ENCODE measurements at regions not wholly inside any gene's neighbourhood (a gene's known extent, or its start where the extent isn't known, plus 50 kb on each side); places are given as distances from the start of the nearest gene placed in this dataset.

- Histone ChIP-seq H3K4me1 (no peaks in the 10 kb centered on the region), H3K27me3 (peaks cover 0 to 2% of the 10 kb centered on the region in 2 donors), H3K9me3 (peaks cover 0 to 16% of the 10 kb centered on the region in 2 donors), H3K4me3 (no peak overlapping the region), H3K27ac (no peak overlapping the region), H3K36me3 (no peaks in the 10 kb centered on the region)
- intact Hi-C loops (cut with DNase I; ENCODE audit: low total_unique reads): loop anchor here (2.0 kb wide), 1 partner anchor 14 kb away; no protein-coding TSS in a partner anchor
- DNase-seq (ENCODE audit: low spot score in 2 of 2): no peak
- TF ChIP-seq POLR2A (IDR thresholded peaks at IDR 0.05) (no peak), CTCF (IDR thresholded peaks at IDR 0.05) (no peak), POLR2AphosphoS5 (IDR thresholded peaks at IDR 0.05) (no peak)
These were observed 100.7 kb upstream of the FAM9C start for GRCh38 chrX:13144927-13145655.

GRCh38 chrX:13142891-13143290, 98.5 kb upstream of the FAM9C start:
- TF ChIP-seq CTCF (IDR thresholded peaks at IDR 0.05) (no peak), POLR2A (IDR thresholded peaks at IDR 0.05) (no peak), POLR2AphosphoS5 (IDR thresholded peaks at IDR 0.05) (no peak)
- Histone ChIP-seq H3K4me1 (no peaks in the 10 kb centered on the region), H3K9me3 (peaks cover 10 to 29% of the 10 kb centered on the region in 2 donors), H3K27ac (no peak overlapping the region), H3K27me3 (peaks cover 0 to 16% of the 10 kb centered on the region in 2 donors), H3K36me3 (no peaks in the 10 kb centered on the region), H3K4me3 (no peak overlapping the region)
- intact Hi-C loops (cut with DNase I; ENCODE audit: low total_unique reads): no loop called here
- no peak for DNase-seq (ENCODE audit: low spot score in 2 of 2)

GRCh38 chrX:13140007-13140406, 95.6 kb upstream of the FAM9C start:
- Histone ChIP-seq H3K4me3 (no peak overlapping the region), H3K27me3 (peaks cover 0 to 16% of the 10 kb centered on the region in 2 donors), H3K36me3 (no peaks in the 10 kb centered on the region), H3K9me3 (peaks cover 10 to 14% of the 10 kb centered on the region in 2 donors), H3K4me1 (no peaks in the 10 kb centered on the region), H3K27ac (no peak overlapping the region)
- intact Hi-C loops (cut with DNase I; ENCODE audit: low total_unique reads): no loop called here
- TF ChIP-seq POLR2A (IDR thresholded peaks at IDR 0.05): no peak
- no peak for TF ChIP-seq POLR2AphosphoS5 (IDR thresholded peaks at IDR 0.05)
- TF ChIP-seq CTCF (IDR thresholded peaks at IDR 0.05): no peak
- no peak for DNase-seq (ENCODE audit: low spot score in 2 of 2)

GRCh38 chrX:13131396-13132137, 87.1 kb upstream of the FAM9C start:
- no peaks in the 10 kb centered on the region for H3K36me3 ChIP-seq
- no peak overlapping the region for H3K4me3 ChIP-seq
- intact Hi-C loops (cut with DNase I; ENCODE audit: low total_unique reads): loop anchor here (2.0 kb wide), 1 partner anchor 13 kb away; no protein-coding TSS in a partner anchor
- H3K27ac ChIP-seq: no peak overlapping the region
- H3K9me3 ChIP-seq: no peaks in the 10 kb centered on the region
- H3K4me1 ChIP-seq: no peaks in the 10 kb centered on the region
- no peak for DNase-seq (ENCODE audit: low spot score in 2 of 2)
- TF ChIP-seq CTCF (IDR thresholded peaks at IDR 0.05): no peak
- TF ChIP-seq POLR2A (IDR thresholded peaks at IDR 0.05): no peak
- TF ChIP-seq POLR2AphosphoS5 (IDR thresholded peaks at IDR 0.05): no peak
- H3K27me3 ChIP-seq: peaks cover 0 to 2% of the 10 kb centered on the region in 2 donors

- Histone ChIP-seq H3K27me3 (peaks cover 0 to 9% of the 10 kb centered on the region in 2 donors), H3K4me1 (no peaks in the 10 kb centered on the region), H3K4me3 (no peak overlapping the region), H3K36me3 (no peaks in the 10 kb centered on the region), H3K9me3 (no peaks in the 10 kb centered on the region), H3K27ac (no peak overlapping the region)
- DNase-seq (ENCODE audit: low spot score in 2 of 2): no peak
- intact Hi-C loops (cut with DNase I; ENCODE audit: low total_unique reads): loop anchor here (2.0 kb wide), 1 partner anchor 14 kb away; no protein-coding TSS in a partner anchor
- no peak for TF ChIP-seq POLR2AphosphoS5 (IDR thresholded peaks at IDR 0.05)
- no peak for TF ChIP-seq POLR2A (IDR thresholded peaks at IDR 0.05)
- TF ChIP-seq CTCF (IDR thresholded peaks at IDR 0.05): no peak
These were observed 86.4 kb upstream of the FAM9C start for GRCh38 chrX:13130816-13131215.
